Activated CD8-positive, alpha-beta memory T cell treated with anti-CD3 and anti-CD28 coated beads, Interleukin-2, amount 10 ng/mL, durations not matched to agents 7 days and 5 days (primary cell): ENCODE measurements at regions not wholly inside any gene's neighbourhood (a gene's known extent, or its start where the extent isn't known, plus 50 kb on each side); places are given as distances from the start of the nearest gene placed in this dataset.
"Not testable (repeated sequence)": the region's sequence is repeated elsewhere in the genome, so short reads cannot be mapped to it uniquely, and the experiment has no call there.

Source experiments
- ATAC-seq: fragments of 150-1000 bp; cut with Tn5 transposase; one replicate; pipeline ENCODE4 v1.10.0; 2021; ENCODE audit warnings: moderate library complexity
- CTCF ChIA-PET: fragments of 350-600 bp; sonication (Branson Sonifier 250); formaldehyde crosslinking; loops from one replicate; lab custom pipeline; 2021; ENCODE audit warnings: antibody characterized with exemption; lab: Charles Lee
- DNase-seq: peaks from one replicate; pipeline ENCODE4 v3.0.0-alpha.2; 2020
- H3K27ac Mint-ChIP-seq: one replicate; pipeline ENCODE4 v1.8.0; 2021; ENCODE audit warnings: mild to moderate bottlenecking, mixed read lengths
- H3K27me3 Mint-ChIP-seq: one replicate; pipeline ENCODE4 v1.8.0; 2021; ENCODE audit warnings: mixed read lengths
- H3K36me3 Mint-ChIP-seq: one replicate; pipeline ENCODE4 v1.8.0; 2021; ENCODE audit warnings: mild to moderate bottlenecking, mixed read lengths
- H3K4me1 Mint-ChIP-seq: one replicate; pipeline ENCODE4 v1.8.0; 2021; ENCODE audit warnings: mixed read lengths
- H3K4me3 Mint-ChIP-seq: one replicate; pipeline ENCODE4 v1.8.0; 2021; ENCODE audit warnings: mild to moderate bottlenecking, moderate library complexity, mixed read lengths
- H3K9me3 Mint-ChIP-seq: one replicate; pipeline ENCODE4 v1.8.0; 2022; ENCODE audit warnings: low read depth, mixed read lengths

DNA sequence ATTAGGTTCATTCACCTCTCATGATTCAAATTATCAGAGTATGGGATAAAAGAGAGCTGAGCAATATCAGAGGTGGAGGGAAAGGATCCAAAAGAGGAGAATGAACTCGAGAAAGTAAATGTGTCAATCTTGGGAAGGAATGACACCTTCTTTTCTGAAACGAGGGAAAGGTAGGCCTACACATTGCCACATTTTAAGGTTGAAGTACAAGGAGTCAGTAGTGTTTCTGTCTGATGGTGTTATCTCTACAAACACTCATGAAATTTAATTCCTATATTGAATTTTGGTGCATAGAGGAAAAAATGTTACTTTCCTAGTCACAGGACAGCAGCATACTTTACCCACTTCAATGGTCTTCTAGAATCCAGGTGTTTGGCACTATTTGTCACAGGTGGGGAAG, 90.2 kb downstream of the DNAJB9 start:
- CTCF ChIA-PET = no interaction called here
- Mint-ChIP-seq H3K36me3 (no peaks in the 10 kb centered on the region), H3K27ac (no peak overlapping the region), H3K4me3 (no peak overlapping the region), H3K4me1 (no peaks in the 10 kb centered on the region), H3K9me3 (no peaks in the 10 kb centered on the region), H3K27me3 (no peaks in the 10 kb centered on the region)
- ATAC-seq (no peak), DNase-seq (no peak)

DNA sequence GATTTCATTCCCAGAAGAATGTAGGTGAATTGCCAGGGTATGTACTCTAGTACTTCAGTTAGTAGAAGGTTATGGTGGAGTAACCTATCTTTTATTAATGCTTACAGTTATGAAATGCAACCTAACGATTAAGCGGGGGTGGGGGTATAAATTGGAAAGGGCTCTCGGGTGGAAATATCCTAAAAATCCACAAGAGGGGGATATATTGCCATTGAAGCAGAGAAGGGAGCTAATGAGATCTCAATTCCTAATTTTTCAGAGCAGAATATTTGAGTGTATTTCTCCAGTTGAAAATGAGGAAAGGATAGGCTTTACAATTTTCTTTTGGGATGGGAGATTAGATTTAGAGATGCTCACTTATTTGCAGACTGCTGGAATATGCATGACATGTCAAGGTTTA, 90.8 kb downstream of the DNAJB9 start:
- CTCF ChIA-PET = no interaction called here
- Mint-ChIP-seq H3K4me3 (no peak overlapping the region), H3K27ac (no peak overlapping the region), H3K4me1 (no peaks in the 10 kb centered on the region), H3K27me3 (no peaks in the 10 kb centered on the region), H3K9me3 (no peaks in the 10 kb centered on the region), H3K36me3 (no peaks in the 10 kb centered on the region)
- no peak for ATAC-seq
- DNase-seq = no peak

DNA sequence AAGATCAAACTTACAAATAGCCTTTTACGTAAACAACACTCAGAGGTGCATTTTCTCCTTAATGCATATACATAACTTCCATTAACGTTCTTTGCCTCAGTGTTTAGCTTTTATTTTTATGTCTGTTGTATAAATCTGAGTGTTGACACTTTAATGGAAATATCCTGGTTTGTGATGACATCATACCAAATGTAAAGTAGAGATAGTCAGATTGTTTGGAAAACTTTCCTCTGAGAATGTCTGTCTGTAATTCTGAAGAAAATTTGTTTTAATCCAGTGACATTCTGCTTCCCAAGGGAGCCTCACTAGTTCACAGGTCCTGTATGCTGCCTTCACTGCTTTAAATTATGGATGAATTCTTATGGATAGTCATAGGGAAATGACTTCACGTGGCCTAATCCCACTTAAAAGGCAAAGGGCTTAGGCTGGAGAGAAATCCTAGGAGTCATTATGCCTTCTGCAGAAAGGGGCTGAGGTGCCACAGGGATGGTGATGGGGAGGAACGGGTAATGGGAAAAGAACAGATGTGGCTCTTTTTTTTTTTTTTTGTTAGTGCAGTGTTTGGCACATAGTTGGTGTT, 93.2 kb downstream of the DNAJB9 start:
- Mint-ChIP-seq H3K27ac (no peak overlapping the region), H3K27me3 (no peaks in the 10 kb centered on the region), H3K4me3 (no peak overlapping the region), H3K9me3 (no peaks in the 10 kb centered on the region), H3K4me1 (no peaks in the 10 kb centered on the region), H3K36me3 (no peaks in the 10 kb centered on the region)
- ATAC-seq = no peak
- CTCF ChIA-PET = no interaction called here
- DNase-seq = no peak

DNA sequence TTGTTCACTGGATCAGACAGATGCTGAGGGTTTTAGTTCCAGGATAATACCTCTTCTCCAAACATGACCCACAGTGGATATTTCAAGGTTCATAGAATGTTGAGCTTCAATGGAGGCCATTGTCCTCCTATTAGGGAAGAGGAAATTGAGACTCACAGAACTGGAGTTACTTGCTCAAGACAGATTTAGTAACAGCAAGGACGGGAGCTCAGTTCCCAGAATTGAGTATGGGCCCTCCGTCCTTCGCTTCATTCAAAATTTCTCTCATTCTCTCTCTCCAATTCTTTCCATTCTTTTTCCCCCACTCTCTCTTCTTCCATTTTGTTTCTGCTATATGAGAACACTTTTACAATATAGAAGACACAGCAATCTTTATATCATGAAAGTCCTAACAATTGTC, 94.0 kb downstream of the DNAJB9 start:
- H3K9me3 Mint-ChIP-seq = no peaks in the 10 kb centered on the region
- H3K27ac Mint-ChIP-seq = no peak overlapping the region
- no peak overlapping the region for H3K4me3 Mint-ChIP-seq

DNA sequence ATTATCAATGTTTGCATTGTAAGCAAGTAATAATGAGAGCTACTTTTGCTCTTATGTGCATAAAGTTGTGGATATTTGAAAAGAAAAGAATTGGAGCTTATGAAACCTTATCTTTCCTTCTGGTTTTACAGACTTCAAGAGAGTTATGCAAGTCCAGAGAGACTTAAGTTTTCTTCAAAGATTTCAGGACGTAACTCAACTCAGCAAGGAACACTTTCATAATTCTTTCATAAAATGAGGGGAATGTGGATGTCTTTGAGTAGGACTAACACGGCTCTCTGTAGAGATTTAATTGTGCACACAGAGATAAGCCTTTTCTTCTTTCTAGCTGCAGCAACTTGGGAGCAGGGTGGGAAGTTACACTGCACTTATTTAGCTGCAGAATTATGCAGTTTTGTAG, 97.5 kb downstream of the DNAJB9 start:
- ATAC-seq = no peak
- CTCF ChIA-PET = no interaction called here
- H3K4me3 Mint-ChIP-seq = no peak overlapping the region
- no peak for DNase-seq
- H3K9me3 Mint-ChIP-seq = no peaks in the 10 kb centered on the region
- H3K4me1 Mint-ChIP-seq = no peaks in the 10 kb centered on the region
- no peaks in the 10 kb centered on the region for H3K36me3 Mint-ChIP-seq
- no peak overlapping the region for H3K27ac Mint-ChIP-seq
- no peaks in the 10 kb centered on the region for H3K27me3 Mint-ChIP-seq

More for the DNA sequence above, 94.0 kb downstream of the DNAJB9 start:
- H3K27me3 Mint-ChIP-seq = no peaks in the 10 kb centered on the region
- ATAC-seq (no peak), DNase-seq (no peak)
- no peaks in the 10 kb centered on the region for H3K36me3 Mint-ChIP-seq
- H3K4me1 Mint-ChIP-seq = no peaks in the 10 kb centered on the region
- CTCF ChIA-PET = no interaction called here

DNA sequence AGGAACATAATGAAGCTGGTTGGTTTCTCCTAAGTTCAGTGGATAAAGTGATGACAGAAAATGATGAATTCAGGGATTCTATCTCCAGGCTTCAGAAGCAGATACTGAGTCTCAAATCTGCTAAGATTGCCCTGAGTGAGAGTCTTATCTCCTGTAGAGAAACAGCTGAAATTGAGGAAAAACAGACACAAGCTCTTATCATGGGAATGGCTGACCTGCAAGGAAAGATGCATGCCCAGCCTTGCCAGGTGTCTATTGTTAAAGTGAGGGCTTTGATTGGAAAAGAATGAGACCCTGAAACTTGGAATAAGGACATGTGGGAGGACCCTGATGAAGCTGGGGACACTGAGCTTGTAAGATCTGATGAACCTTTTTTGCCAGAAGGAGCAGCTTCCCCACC, 100.3 kb downstream of the DNAJB9 start:
- Mint-ChIP-seq H3K27ac (no peak overlapping the region), H3K36me3 (no peaks in the 10 kb centered on the region), H3K4me1 (no peaks in the 10 kb centered on the region), H3K9me3 (no peaks in the 10 kb centered on the region), H3K27me3 (no peaks in the 10 kb centered on the region), H3K4me3 (no peak overlapping the region)
- CTCF ChIA-PET = no interaction called here
- ATAC-seq (no peak), DNase-seq (no peak)

DNA sequence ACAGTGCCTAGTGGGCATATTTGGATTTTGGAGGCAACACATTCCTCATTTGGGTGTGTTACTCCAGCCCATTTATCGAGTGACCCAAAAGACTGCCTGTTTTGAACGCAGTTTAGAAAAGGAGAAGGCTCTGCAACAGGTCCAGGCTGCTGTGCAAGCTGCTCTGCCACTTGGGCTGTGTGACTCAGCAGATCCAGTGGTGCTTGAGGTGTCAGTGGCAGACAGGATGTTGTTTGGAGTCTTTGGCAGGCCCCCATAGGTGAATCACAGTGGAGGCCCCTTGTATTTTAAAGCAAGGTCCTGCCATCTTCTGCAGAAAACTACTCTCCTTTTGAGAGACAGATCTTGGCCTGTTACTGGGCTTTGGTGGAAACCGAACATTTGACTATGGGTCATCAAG, 104.0 kb downstream of the DNAJB9 start:
- H3K27me3 Mint-ChIP-seq, DNase-seq, CTCF ChIA-PET, H3K4me1 Mint-ChIP-seq, H3K9me3 Mint-ChIP-seq, H3K36me3 Mint-ChIP-seq, H3K27ac Mint-ChIP-seq, ATAC-seq, H3K4me3 Mint-ChIP-seq: not testable (repeated sequence)

DNA sequence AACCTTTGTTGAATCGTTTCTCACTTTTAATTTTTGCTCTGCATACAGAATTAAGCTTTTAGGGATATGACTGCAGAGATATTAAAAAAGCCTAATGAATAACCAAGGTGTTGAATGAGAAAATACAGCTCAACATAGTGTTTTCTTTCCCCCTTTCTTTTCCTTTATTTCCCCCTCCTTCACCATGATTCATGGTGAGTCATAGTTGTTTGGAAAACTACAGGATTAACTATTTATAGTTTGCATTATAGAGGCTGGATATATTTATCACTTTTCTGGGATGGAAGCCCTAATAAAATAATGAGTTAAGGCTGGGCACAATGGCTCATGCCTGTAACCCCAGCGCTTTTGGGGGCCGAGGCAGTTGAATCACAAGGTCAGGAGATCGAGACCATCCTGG, 115.0 kb downstream of the DNAJB9 start:
- no peak overlapping the region for H3K27ac Mint-ChIP-seq
- no peak for DNase-seq
- no peak for ATAC-seq
- CTCF ChIA-PET = no interaction called here
- H3K4me3 Mint-ChIP-seq = no peak overlapping the region
- H3K27me3 Mint-ChIP-seq = no peaks in the 10 kb centered on the region
- no peaks in the 10 kb centered on the region for H3K9me3 Mint-ChIP-seq
- no peaks in the 10 kb centered on the region for H3K36me3 Mint-ChIP-seq
- H3K4me1 Mint-ChIP-seq = no peaks in the 10 kb centered on the region

DNA sequence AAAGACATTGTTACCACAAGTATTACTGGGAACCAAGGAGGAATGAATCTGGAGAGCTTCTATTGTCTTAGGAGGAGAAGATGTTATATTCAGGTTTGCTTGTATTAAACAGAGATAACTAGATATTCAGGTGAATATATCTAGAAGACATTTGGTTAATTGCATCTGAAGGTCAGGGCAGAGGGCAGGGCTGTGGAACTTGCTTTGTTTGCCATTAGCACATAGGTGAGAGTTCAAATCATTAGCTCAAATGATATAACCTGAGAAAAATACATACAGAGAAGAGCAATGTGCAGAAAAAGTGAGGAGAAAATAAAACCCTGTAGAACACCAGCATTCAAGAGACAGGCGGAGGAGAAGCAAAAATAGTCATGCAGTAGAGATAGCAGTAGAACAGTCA, 116.8 kb downstream of the DNAJB9 start:
- no peak overlapping the region for H3K27ac Mint-ChIP-seq
- no peak for ATAC-seq

DNA sequence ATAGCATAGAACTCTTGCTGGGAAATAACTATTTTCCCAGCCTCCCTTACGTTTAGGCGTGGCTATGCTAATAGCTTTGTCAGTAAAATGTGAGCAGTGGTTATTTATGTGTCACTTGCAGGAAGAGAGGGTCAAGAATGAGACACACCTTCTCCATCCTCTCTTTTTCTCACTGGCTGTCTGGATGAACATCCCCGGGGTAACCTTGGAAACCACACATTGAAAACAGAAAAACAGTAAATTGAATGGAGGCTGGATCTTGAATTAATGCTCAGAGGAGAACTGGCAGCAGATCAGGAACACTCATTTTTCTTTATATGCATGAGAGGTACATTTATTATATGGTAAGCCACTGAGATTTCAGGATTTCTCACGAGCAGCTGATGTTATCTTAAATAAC, 127.6 kb downstream of the DNAJB9 start:
- DNase-seq (no peak), ATAC-seq (no peak)
- CTCF ChIA-PET = no interaction called here
- Mint-ChIP-seq H3K4me1 (no peaks in the 10 kb centered on the region), H3K9me3 (no peaks in the 10 kb centered on the region), H3K4me3 (no peak overlapping the region), H3K36me3 (no peaks in the 10 kb centered on the region), H3K27ac (no peak overlapping the region), H3K27me3 (no peaks in the 10 kb centered on the region)

More for the DNA sequence above, 116.8 kb downstream of the DNAJB9 start:
- no peaks in the 10 kb centered on the region for H3K4me1 Mint-ChIP-seq
- no peaks in the 10 kb centered on the region for H3K36me3 Mint-ChIP-seq
- CTCF ChIA-PET = interaction anchor here (0.6 kb wide), 1 partner anchor 1520 kb away, joined by 3 read pairs; no protein-coding TSS in a partner anchor
- no peak overlapping the region for H3K4me3 Mint-ChIP-seq
- no peaks in the 10 kb centered on the region for H3K27me3 Mint-ChIP-seq
- DNase-seq = no peak
- no peaks in the 10 kb centered on the region for H3K9me3 Mint-ChIP-seq

DNA sequence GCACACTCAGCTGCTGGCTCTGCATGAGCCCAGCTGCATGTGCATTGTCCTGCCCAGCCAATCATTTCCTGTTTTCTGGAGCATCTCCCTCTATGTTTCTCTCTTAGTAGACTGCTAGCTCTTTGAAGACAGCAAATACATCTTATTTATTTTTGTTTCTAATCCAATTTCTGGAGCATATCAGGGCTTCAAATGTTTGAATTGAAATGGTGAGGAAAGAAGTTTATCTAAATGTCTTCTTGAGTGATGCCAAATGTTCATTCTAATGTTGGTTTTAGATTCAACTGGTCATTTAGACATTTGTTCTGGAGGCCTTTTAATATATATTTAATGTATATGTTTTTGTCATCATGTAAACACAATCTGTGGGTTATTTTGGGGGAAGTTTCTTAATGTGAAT, 141.9 kb downstream of the DNAJB9 start:
- Mint-ChIP-seq H3K27ac (no peak overlapping the region), H3K36me3 (no peaks in the 10 kb centered on the region), H3K4me1 (no peaks in the 10 kb centered on the region), H3K27me3 (no peaks in the 10 kb centered on the region), H3K4me3 (no peak overlapping the region), H3K9me3 (no peaks in the 10 kb centered on the region)
- DNase-seq (no peak), ATAC-seq (no peak)
- CTCF ChIA-PET = no interaction called here

DNA sequence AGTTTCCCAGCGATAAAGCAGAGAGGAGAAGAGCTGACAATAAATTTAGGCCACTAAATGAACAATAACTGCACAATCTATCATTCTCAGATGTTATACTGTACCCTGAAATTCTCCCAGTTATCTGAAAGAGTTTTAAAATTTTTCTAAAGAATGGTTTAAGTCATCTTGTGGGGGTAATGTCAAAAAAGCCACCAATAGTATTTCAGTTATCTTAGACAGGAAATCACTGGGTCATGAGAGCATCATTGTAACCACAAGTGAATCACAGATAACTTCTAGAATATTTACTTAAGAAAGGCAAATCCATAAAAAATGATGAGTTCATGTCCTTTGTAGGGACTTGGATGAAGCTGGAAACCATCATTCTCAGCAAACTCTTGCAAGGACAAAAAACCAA, 147.1 kb downstream of the DNAJB9 start:
- CTCF ChIA-PET = no interaction called here
- no peak for DNase-seq
- Mint-ChIP-seq H3K9me3 (no peaks in the 10 kb centered on the region), H3K36me3 (no peaks in the 10 kb centered on the region), H3K4me3 (no peak overlapping the region), H3K4me1 (no peaks in the 10 kb centered on the region), H3K27ac (no peak overlapping the region), H3K27me3 (no peaks in the 10 kb centered on the region)
- ATAC-seq = no peak

DNA sequence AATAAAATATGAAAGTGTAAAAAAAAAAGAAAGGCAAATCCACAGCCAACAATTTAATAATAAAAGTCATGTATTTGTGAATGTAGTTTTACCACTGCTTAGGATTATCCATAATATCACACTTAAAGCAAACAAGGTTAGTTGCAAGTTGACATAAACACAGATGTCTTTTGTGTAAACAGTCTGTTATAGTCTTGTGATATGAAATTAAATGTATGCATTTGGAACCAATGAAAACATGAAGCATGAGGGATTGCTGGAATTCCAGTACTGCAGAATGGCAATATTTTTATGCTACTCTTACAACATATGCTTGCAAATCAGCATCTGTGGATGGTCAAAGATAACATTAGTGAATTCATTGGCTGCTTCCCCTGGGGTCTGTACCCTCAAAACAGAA, 148.1 kb downstream of the DNAJB9 start:
- DNase-seq (no peak), ATAC-seq (no peak)
- Mint-ChIP-seq H3K4me1 (no peaks in the 10 kb centered on the region), H3K9me3 (no peaks in the 10 kb centered on the region), H3K27ac (no peak overlapping the region), H3K4me3 (no peak overlapping the region), H3K27me3 (no peaks in the 10 kb centered on the region), H3K36me3 (no peaks in the 10 kb centered on the region)
- CTCF ChIA-PET = no interaction called here

DNA sequence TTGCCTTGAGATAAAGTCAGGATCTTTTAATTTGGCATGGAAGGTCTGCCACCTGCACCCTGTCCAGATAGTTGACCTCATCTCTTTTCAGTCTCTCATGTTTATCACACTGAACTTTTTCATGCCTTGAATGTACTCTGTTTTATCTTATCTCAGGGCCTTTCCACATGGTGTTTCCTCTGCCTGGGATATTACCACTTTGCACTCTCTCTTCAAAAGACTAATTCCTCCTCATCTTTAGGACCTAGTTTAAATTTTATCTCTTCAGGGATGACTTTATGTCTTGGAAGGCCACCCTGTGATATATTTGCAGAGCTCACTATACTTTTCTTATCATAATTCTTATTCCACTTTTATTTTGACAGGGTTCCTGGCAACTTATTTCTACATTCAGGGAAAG, 150.0 kb downstream of the DNAJB9 start:
- H3K9me3 Mint-ChIP-seq = no peaks in the 10 kb centered on the region
- no peaks in the 10 kb centered on the region for H3K4me1 Mint-ChIP-seq
- no peaks in the 10 kb centered on the region for H3K36me3 Mint-ChIP-seq
- DNase-seq = no peak
- H3K4me3 Mint-ChIP-seq = no peak overlapping the region
- no peak for ATAC-seq
- CTCF ChIA-PET = no interaction called here
- H3K27ac Mint-ChIP-seq = no peak overlapping the region
- no peaks in the 10 kb centered on the region for H3K27me3 Mint-ChIP-seq

DNA sequence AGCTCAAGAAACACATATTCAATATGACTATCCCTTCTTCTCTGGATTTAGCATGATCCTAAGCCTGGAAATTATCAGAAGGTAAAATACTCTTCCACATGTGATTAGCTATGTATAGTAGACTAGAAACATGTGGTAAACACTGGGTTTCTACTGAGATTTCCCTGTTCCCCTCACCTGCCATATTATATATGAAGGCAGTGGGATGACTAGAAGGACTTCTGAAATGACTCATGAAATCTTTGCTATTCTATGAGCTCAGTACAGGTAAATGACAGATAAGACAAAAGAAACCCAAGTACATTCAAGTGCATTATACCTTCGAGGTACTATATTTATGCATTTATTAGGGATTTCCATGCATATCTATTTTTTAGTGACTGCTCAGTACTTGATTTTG, 152.9 kb downstream of the DNAJB9 start:
- Mint-ChIP-seq H3K36me3 (no peaks in the 10 kb centered on the region), H3K27me3 (no peaks in the 10 kb centered on the region), H3K27ac (no peak overlapping the region), H3K4me1 (no peaks in the 10 kb centered on the region), H3K9me3 (no peaks in the 10 kb centered on the region), H3K4me3 (no peak overlapping the region)
- no peak for DNase-seq
- ATAC-seq = no peak
- CTCF ChIA-PET = no interaction called here
